HCT116 (cell line): ENCODE measurements at regions not wholly inside any gene's neighbourhood (a gene's known extent, or its start where the extent isn't known, plus 50 kb on each side); places are given as distances from the start of the nearest gene placed in this dataset.

Experiments
- ATAC-seq: fragments of 200-7000 bp; cut with Tn5 transposase; 2 replicates; pipeline ENCODE4 v1.9.1; 2020; ENCODE audit warnings: mild to moderate bottlenecking, moderate library complexity
- BruUV-seq: library from RNA; stranded (reverse); fragments of 400-500 nt; replicated peaks from 2 replicates; lab custom pipeline; 2021; lab: Mats Ljungman, UMichigan
- CTCF ChIA-PET: fragments of 300-600 bp; sonication (Branson Sonifier 250); formaldehyde crosslinking; loops from one replicate; lab custom pipeline; 2021; ENCODE audit warnings: antibody characterized with exemption; lab: Charles Lee
- POLR2A ChIA-PET: fragments of 300-600, 350-600 bp; sonication (Branson Sonifier 250); formaldehyde crosslinking; loops from one replicate; lab custom pipeline; 2021; ENCODE audit warnings: antibody characterized with exemption; lab: Charles Lee
- RAD21 ChIA-PET, 2 experiments: fragments of 300-600 bp; sonication (Branson Sonifier 250); formaldehyde crosslinking; loops; one replicate each; lab custom pipeline; 2023; ENCODE audit warnings: low total read pairs in 2 of 2; ENCODE audit not compliant: uncharacterized antibody in 2 of 2, unreplicated experiment in 2 of 2, low non-redundant PET in 1 of 2; lab: Charles Lee
- DNase-seq: peaks from one replicate; pipeline ENCODE4 v3.0.0-alpha.2; 2010; ENCODE audit warnings: low read depth, low spot score
- H2AFZ ChIP-seq: fragments of 200-600 bp; shearing (Covaris generic), sonication (generic); 2 replicates; pipeline ENCODE4 v1.6.1; 2017; ENCODE audit warnings: low read depth, mixed run types, mixed read lengths, antibody characterized with exemption, low read length; ENCODE audit not compliant: poor library complexity, severe bottlenecking
- H3K27ac ChIP-seq: 2 replicates; pipeline ENCODE4 v1.5.1; 2012; ENCODE audit warnings: low read depth, low read length
- H3K27me3 ChIP-seq: fragments of 200-600 bp; sonication (generic); 2 replicates; pipeline ENCODE4 v1.6.1; 2016; ENCODE audit warnings: mixed run types, low read length, mixed read lengths; ENCODE audit not compliant: insufficient read depth
- H3K36me3 ChIP-seq, 2 experiments: fragments of 200-500 bp in 1 of 2; fragments of 200-600 bp in 1 of 2; sonication (Bioruptor generic) in 1 of 2; sonication (generic) in 1 of 2; 2 replicates each; pipeline versions ENCODE4 v1.5.1 to v1.6.1; 2014 to 2016; ENCODE audit warnings: low read length in 2 of 2, inconsistent platforms in 1 of 2, mixed read lengths in 1 of 2, mixed run types in 1 of 2; ENCODE audit not compliant: insufficient read depth in 2 of 2, control insufficient read depth in 1 of 2
- H3K4me1 ChIP-seq, 2 experiments: fragments of 200-600 bp in 1 of 2; sonication (generic) in 1 of 2; 2 replicates each; pipeline versions ENCODE4 v1.5.1 to v1.6.1; 2012 to 2017; ENCODE audit warnings: low read length in 2 of 2, inconsistent platforms in 1 of 2, mild to moderate bottlenecking in 1 of 2, mixed read lengths in 1 of 2, mixed run types in 1 of 2, moderate library complexity in 1 of 2; ENCODE audit not compliant: insufficient read depth in 2 of 2, control insufficient read depth in 1 of 2
- H3K4me2 ChIP-seq: fragments of 200-600 bp; sonication (generic); 2 replicates; pipeline ENCODE4 v1.6.1; 2017; ENCODE audit warnings: mixed run types, low read length, mixed read lengths
- H3K4me3 ChIP-seq, 2 experiments: fragments of 200-600 bp in 1 of 2; sonication (generic) in 1 of 2; replicated peaks in 1 of 2; 2 replicates each; pipeline ENCODE4 v1.5.1; 2011 to 2016; ENCODE audit warnings: low read length in 2 of 2, control low read depth in 1 of 2, low read depth in 1 of 2, mild to moderate bottlenecking in 1 of 2, mixed read lengths in 1 of 2, mixed run types in 1 of 2
- H3K79me2 ChIP-seq: fragments of 200-600 bp; sonication (generic); 2 replicates; pipeline ENCODE4 v1.6.1; 2017; ENCODE audit warnings: mild to moderate bottlenecking, mixed run types, low read length, moderate library complexity, mixed read lengths; ENCODE audit not compliant: insufficient read depth
- H3K9ac ChIP-seq: fragments of 200-600 bp; sonication (generic); 2 replicates; pipeline ENCODE4 v1.6.1; 2016; ENCODE audit warnings: low read length, mixed read lengths
- H3K9me2 ChIP-seq: fragments of 200-600 bp; sonication (generic), shearing (Covaris generic); 2 replicates; pipeline ENCODE4 v1.6.1; 2017; ENCODE audit warnings: mixed run types, mild to moderate bottlenecking, moderate library complexity; ENCODE audit not compliant: insufficient read depth
- H3K9me3 ChIP-seq, 2 experiments: fragments of 200-500 bp in 1 of 2; fragments of 200-600 bp in 1 of 2; sonication (Bioruptor generic) in 1 of 2; sonication (generic) in 1 of 2; 2 replicates each; pipeline ENCODE4 v1.6.1; 2014 to 2017; ENCODE audit warnings: low read length in 2 of 2, mixed read lengths in 2 of 2, inconsistent platforms in 1 of 2, low read depth in 1 of 2, mild to moderate bottlenecking in 1 of 2, mixed run types in 1 of 2, moderate library complexity in 1 of 2; ENCODE audit not compliant: control insufficient read depth in 1 of 2, insufficient read depth in 1 of 2
- H4K20me1 ChIP-seq: fragments of 200-600 bp; sonication (generic), shearing (Covaris generic); 2 replicates; pipeline ENCODE4 v1.6.1; 2017; ENCODE audit warnings: mixed run types, mild to moderate bottlenecking, moderate library complexity; ENCODE audit not compliant: insufficient read depth
- CEBPB ChIP-seq: IDR thresholded peaks from 2 replicates; pipeline ENCODE4 v1.6.1; 2012; ENCODE audit warnings: low read depth
- CTCF ChIP-seq, 3 experiments: fragments of 200-600 bp in 1 of 3; sonication (generic) in 1 of 3; IDR thresholded peaks in 2 of 3; conservative IDR thresholded peaks in 1 of 3; 2 replicates each; pipeline ENCODE4 v1.5.1; 2012 to 2017; ENCODE audit warnings: low read depth in 2 of 3, low read length in 2 of 3, antibody characterized with exemption in 1 of 3, borderline replicate concordance in 1 of 3, control low read depth in 1 of 3, mild to moderate bottlenecking in 1 of 3, mixed read lengths in 1 of 3, mixed run types in 1 of 3, moderate library complexity in 1 of 3; ENCODE audit not compliant: insufficient read depth in 1 of 3
- EGR1 ChIP-seq: IDR thresholded peaks from 2 replicates; pipeline ENCODE4 v1.6.1; 2012; ENCODE audit warnings: low read depth
- ELF1 ChIP-seq: IDR thresholded peaks from 2 replicates; pipeline ENCODE4 v1.6.1; 2012; ENCODE audit warnings: low read depth, borderline replicate concordance
- EZH2 ChIP-seq: fragments of 200-600 bp; sonication (generic); IDR thresholded peaks from 2 replicates; pipeline ENCODE4 v1.6.1; 2017; ENCODE audit warnings: antibody characterized with exemption, mixed run types
- EZH2phosphoT487 ChIP-seq: fragments of 200-600 bp; IDR thresholded peaks from 2 replicates; pipeline ENCODE4 v1.6.1; 2018; ENCODE audit warnings: antibody characterized with exemption, borderline replicate concordance
- FOSL1 ChIP-seq: IDR thresholded peaks from 2 replicates; pipeline ENCODE4 v1.6.1; 2012; ENCODE audit warnings: low read depth
- JUND ChIP-seq: IDR thresholded peaks from 2 replicates; pipeline ENCODE4 v1.6.1; 2012
- POLR2A ChIP-seq: IDR thresholded peaks from 2 replicates; pipeline ENCODE4 v1.7.0; 2011; ENCODE audit warnings: borderline replicate concordance; ENCODE audit not compliant: insufficient read depth, insufficient read length; ENCODE audit errors: extremely low read depth
- RAD21 ChIP-seq: IDR thresholded peaks from 2 replicates; pipeline ENCODE4 v1.6.1; 2012; ENCODE audit warnings: low read depth, mild to moderate bottlenecking
- SIN3A ChIP-seq: IDR thresholded peaks from 2 replicates; pipeline ENCODE4 v1.6.1; 2012; ENCODE audit warnings: low read depth
- SP1 ChIP-seq: IDR thresholded peaks from 2 replicates; pipeline ENCODE4 v1.6.1; 2012; ENCODE audit warnings: low read depth
- SRF ChIP-seq: IDR thresholded peaks from 2 replicates; pipeline ENCODE4 v1.6.1; 2012; ENCODE audit warnings: low read depth
- TCF7L2 ChIP-seq: IDR thresholded peaks from 2 replicates; pipeline ENCODE4 v1.7.0; 2011; ENCODE audit warnings: borderline replicate concordance, inconsistent platforms; ENCODE audit not compliant: insufficient read depth, insufficient read length; ENCODE audit errors: extremely low read depth
- ZBTB33 ChIP-seq: IDR thresholded peaks from 2 replicates; pipeline ENCODE4 v1.6.1; 2011; ENCODE audit warnings: mild to moderate bottlenecking, low read length, moderate library complexity; ENCODE audit not compliant: insufficient replicate concordance; ENCODE audit errors: extremely low read depth
- ZFX ChIP-seq: fragments of 450-650 bp; IDR thresholded peaks from 2 replicates; pipeline ENCODE4 v1.6.1; 2017
- ZNF274 ChIP-seq: fragments of 200-500 bp; sonication (Bioruptor generic); IDR thresholded peaks from 2 replicates; pipeline ENCODE4 v1.6.1; 2014; ENCODE audit warnings: mild to moderate bottlenecking, low read depth, low read length, inconsistent platforms
- intact Hi-C: fragments of 100-400 bp; cut with micrococcal nuclease; formaldehyde crosslinking; loops from 2 replicates; pipeline ENCODE4 v1.10.0; 2022

GRCh38 chr3:177687291-177687690 lies 490.0 kb upstream of the TBL1XR1 start:
- Histone ChIP-seq H3K9ac (no peak overlapping the region), H3K27ac (no peak overlapping the region), H3K4me3 (no peak overlapping the region), H3K9me2 (no peaks in the 10 kb centered on the region), H3K4me1 (no peaks in the 10 kb centered on the region), H3K4me2 (no peak overlapping the region), H3K27me3 (no peaks in the 10 kb centered on the region), H3K79me2 (no peaks in the 10 kb centered on the region), H4K20me1 (no peaks in the 10 kb centered on the region), H3K9me3 (no peaks in the 10 kb centered on the region), H3K36me3 (no peaks in the 10 kb centered on the region), H2AFZ (no peak overlapping the region)
- ChIA-PET POLR2A (no interaction called here), CTCF (no interaction called here), RAD21 (no interaction called here)
- no TSS peak for BruUV-seq
- no peak for TF ChIP-seq JUND
- TF ChIP-seq RAD21: no peak
- TF ChIP-seq EGR1: no peak
- no peak for TF ChIP-seq CTCF (IDR thresholded peaks at IDR 0.05 in 2 of 3, conservative IDR thresholded peaks at IDR 0.05 in 1 of 3; ENCODE audit: borderline replicate concordance in 1 of 3, insufficient read depth in 1 of 3, low read depth in 2 of 3, low read length in 2 of 3)
- no peak for TF ChIP-seq ZNF274
- TF ChIP-seq ZBTB33: no peak
- TF ChIP-seq ELF1: no peak
- no peak for TF ChIP-seq SIN3A
- no peak for TF ChIP-seq SP1
- no peak for TF ChIP-seq CEBPB
- no peak for TF ChIP-seq ZFX
- TF ChIP-seq TCF7L2: no peak
- no peak for TF ChIP-seq EZH2phosphoT487
- no peak for TF ChIP-seq EZH2
- TF ChIP-seq POLR2A: no peak
- no peak for TF ChIP-seq SRF
- no peak for TF ChIP-seq FOSL1
- no peak for ATAC-seq
- intact Hi-C loops: no loop called here
- DNase-seq: no peak
